ENCODE measurements at regions not wholly inside any gene's neighbourhood (a gene's known extent, or its start where the extent isn't known, plus 50 kb on each side); places are given as distances from the start of the nearest gene placed in this dataset.

GRCh38 chr3:64290161-64290560 is 64.9 kb upstream of the PRICKLE2 start:
- Mint-ChIP-seq H3K4me1 (ENCODE audit: low read depth) (no peaks in the 10 kb centered on the region), H3K27ac (no peak overlapping the region), H3K4me3 (no peak overlapping the region), H3K36me3 (ENCODE audit: low read depth) (no peaks in the 10 kb centered on the region), H3K9me3 (peaks cover 4% of the 10 kb centered on the region), H3K27me3 (peaks cover 3% of the 10 kb centered on the region)

- peaks cover 4% of the 10 kb centered on the region for H3K9me3 Mint-ChIP-seq
- peaks cover 3% of the 10 kb centered on the region for H3K27me3 Mint-ChIP-seq
- H3K27ac Mint-ChIP-seq: no peak overlapping the region
- no peaks in the 10 kb centered on the region for H3K36me3 Mint-ChIP-seq (ENCODE audit: low read depth)
- H3K4me1 Mint-ChIP-seq (ENCODE audit: low read depth): no peaks in the 10 kb centered on the region
- H3K4me3 Mint-ChIP-seq: no peak overlapping the region
These were observed 64.4 kb upstream of the PRICKLE2 start for GRCh38 chr3:64289622-64290021.

DNA sequence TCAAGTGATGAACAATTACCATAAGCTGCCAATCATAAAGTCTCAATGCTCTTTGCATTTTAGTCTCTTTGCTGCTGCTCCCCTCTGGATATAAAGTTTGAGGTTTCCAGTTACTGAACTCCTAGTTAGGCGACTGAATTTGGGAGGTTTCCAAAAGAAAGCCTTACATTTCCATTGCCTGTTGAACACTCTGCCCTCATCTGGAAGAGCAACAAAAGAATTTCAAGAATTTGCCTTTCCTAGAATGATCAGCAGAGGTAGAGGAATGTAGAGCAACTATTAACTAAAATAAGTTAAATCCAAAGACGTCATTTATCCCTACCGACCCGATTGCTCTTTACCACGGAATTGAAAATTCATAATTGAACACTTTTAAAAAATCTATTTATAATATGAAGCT is 53.4 kb upstream of the PRICKLE2 start:
- H3K4me3 Mint-ChIP-seq: no peak overlapping the region
- H3K27ac Mint-ChIP-seq: no peak overlapping the region
- H3K36me3 Mint-ChIP-seq (ENCODE audit: low read depth): no peaks in the 10 kb centered on the region

DNA sequence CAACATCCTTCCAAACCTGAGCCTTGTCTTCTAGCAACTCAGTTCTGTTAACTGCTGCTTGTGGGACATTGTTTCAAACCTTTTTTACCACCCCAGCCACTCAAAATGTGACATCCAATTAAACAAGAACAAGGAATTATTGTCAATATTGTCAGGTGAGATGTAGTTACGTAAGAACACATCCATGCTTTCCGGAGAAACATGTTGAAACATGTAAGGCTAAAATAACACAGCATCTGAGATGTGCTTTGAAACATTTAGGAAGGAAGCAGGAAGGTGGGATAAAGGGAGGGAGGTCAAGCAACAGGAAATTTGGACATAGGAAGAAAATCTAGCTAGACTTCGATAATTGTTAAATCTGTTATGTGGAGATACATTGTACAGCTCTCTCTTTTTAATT is 50.9 kb upstream of the PRICKLE2 start:
- Mint-ChIP-seq H3K9me3 (no peaks in the 10 kb centered on the region), H3K36me3 (ENCODE audit: low read depth) (no peaks in the 10 kb centered on the region), H3K4me1 (ENCODE audit: low read depth) (no peaks in the 10 kb centered on the region), H3K4me3 (no peak overlapping the region), H3K27ac (no peak overlapping the region), H3K27me3 (peaks cover 7% of the 10 kb centered on the region)

More for the DNA sequence above, 53.4 kb upstream of the PRICKLE2 start:
- H3K4me1 Mint-ChIP-seq (ENCODE audit: low read depth): no peaks in the 10 kb centered on the region
- no peaks in the 10 kb centered on the region for H3K9me3 Mint-ChIP-seq
- H3K27me3 Mint-ChIP-seq: peaks cover 3% of the 10 kb centered on the region
